GM12878 (cell line): ENCODE measurements at regions not wholly inside any gene's neighbourhood (a gene's known extent, or its start where the extent isn't known, plus 50 kb on each side); places are given as distances from the start of the nearest gene placed in this dataset.

Experiments
- ATAC-seq: fragments of 200-7000 bp; cut with Tn5 transposase; 3 replicates; pipeline ENCODE4 v1.9.1; 2020; ENCODE audit warnings: mild to moderate bottlenecking, moderate library complexity
- BruUV-seq: library from RNA; stranded (reverse); fragments of 400-500 nt; replicated peaks from 2 replicates; lab custom pipeline; 2021; lab: Mats Ljungman, UMichigan
- CTCF ChIA-PET: fragments of 300-600 bp; sonication (Branson Sonifier 250); formaldehyde crosslinking; extraction: SDS; loops from one replicate; lab custom pipeline; 2021; ENCODE audit warnings: inconsistent platforms; lab: Yijun Ruan, JAX
- POLR2A ChIA-PET: fragments of 350-600 bp; formaldehyde crosslinking; extraction: SDS; loops from one replicate; lab custom pipeline; 2021; ENCODE audit warnings: inconsistent platforms; lab: Charles Lee
- RAD21 ChIA-PET: fragments of 300-600 bp; sonication (Branson Sonifier 250); formaldehyde crosslinking; loops from one replicate; lab custom pipeline; 2023; ENCODE audit warnings: antibody characterized with exemption; ENCODE audit not compliant: unreplicated experiment; lab: Charles Lee
- SMC1A ChIA-PET: fragments of 300-600 bp; sonication (Branson Sonifier 250); formaldehyde crosslinking; loops from one replicate; lab custom pipeline; 2023; ENCODE audit not compliant: unreplicated experiment, uncharacterized antibody; lab: Charles Lee
- DNase-seq: peaks from one replicate; pipeline ENCODE4 v3.0.0-alpha.2; 2011; ENCODE audit warnings: low read depth, low spot score
- FAIRE-seq: peaks from 3 replicates; lab custom pipeline; 2011; peaks lifted over from hg19 to GRCh38; lab: Jason Lieb, UNC
- H2AFZ ChIP-seq: 2 replicates; pipeline ENCODE4 v1.6.0; 2011; ENCODE audit warnings: low read depth, low read length, control low read depth; ENCODE audit not compliant: control insufficient read depth
- H3K27ac ChIP-seq: 2 replicates; pipeline ENCODE4 v1.5.1; 2011; ENCODE audit warnings: control low read depth; ENCODE audit not compliant: control insufficient read depth, insufficient read depth
- H3K27me3 ChIP-seq, 2 experiments: replicated peaks in 1 of 2; 2 replicates each; pipeline versions ENCODE4 v1.6.0 to v1.6.1; 2011; ENCODE audit warnings: low read length in 1 of 2; ENCODE audit not compliant: control insufficient read depth in 2 of 2, insufficient read depth in 2 of 2
- H3K36me3 ChIP-seq, 2 experiments: 2 replicates each; pipeline ENCODE4 v1.5.1; 2011; ENCODE audit warnings: low read length in 1 of 2; ENCODE audit not compliant: control insufficient read depth in 2 of 2, insufficient read depth in 2 of 2
- H3K4me1 ChIP-seq: 2 replicates; pipeline ENCODE4 v1.6.1; 2011; ENCODE audit warnings: mild to moderate bottlenecking, low read length, moderate library complexity, mixed read lengths; ENCODE audit not compliant: control insufficient read depth, insufficient read depth
- H3K4me2 ChIP-seq: 2 replicates; pipeline ENCODE4 v1.6.0; 2011; ENCODE audit warnings: control low read depth; ENCODE audit not compliant: control insufficient read depth, insufficient read depth
- H3K4me3 ChIP-seq: fragments of 200-600 bp; sonication (generic); 2 replicates; pipeline ENCODE4 v1.5.1; 2016
- H3K79me2 ChIP-seq: 2 replicates; pipeline ENCODE4 v1.6.0; 2011; ENCODE audit warnings: low read length; ENCODE audit not compliant: control insufficient read depth, insufficient read depth
- H3K9ac ChIP-seq: 2 replicates; pipeline ENCODE4 v1.8.0; 2011; ENCODE audit warnings: low read length, control low read depth, mixed read lengths; ENCODE audit not compliant: control insufficient read depth, insufficient read depth
- H3K9me3 ChIP-seq: replicated peaks from 3 replicates; pipeline ENCODE4 v1.5.1; 2011; ENCODE audit warnings: mild to moderate bottlenecking, low read length; ENCODE audit not compliant: control insufficient read depth, insufficient read depth
- H4K20me1 ChIP-seq: 2 replicates; pipeline ENCODE4 v1.6.0; 2011; ENCODE audit not compliant: control insufficient read depth, insufficient read depth
- RAD51 ChIP-seq: fragments of 450-650 bp; IDR thresholded peaks from 2 replicates; pipeline ENCODE4 v1.6.1; 2016; ENCODE audit warnings: moderate library complexity, mild to moderate bottlenecking, inconsistent platforms
- SREBF1 ChIP-seq: IDR thresholded peaks from 2 replicates; pipeline ENCODE4 v1.6.1; 2012; ENCODE audit warnings: mild to moderate bottlenecking, low read length
- TCF7 ChIP-seq: IDR thresholded peaks from 2 replicates; pipeline ENCODE4 v1.6.1; 2014; ENCODE audit warnings: antibody characterized with exemption, borderline replicate concordance
- WRNIP1 ChIP-seq: IDR thresholded peaks from 2 replicates; pipeline ENCODE4 v1.6.1; 2011; ENCODE audit warnings: low read depth, low read length, improper control_type of control experiment, borderline replicate concordance
- WGBS: methylation state at CpG from one replicate; pipeline ENCODE4 v1.1.6; 2016; ENCODE audit warnings: low lambda C conversion rate; ENCODE audit not compliant: insufficient replicate concordance, insufficient coverage; ENCODE audit errors: missing lambda C conversion rate; 5-methylcytosine and 5-hydroxymethylcytosine counted together
- in situ Hi-C: fragments of 300-500 bp; cut with MboI; formaldehyde crosslinking; loops from 9 replicates; pipeline ENCODE4 v1.14.3; 2018; ENCODE audit warnings: mixed read lengths
- intact Hi-C: fragments of 100-400 bp; cut with micrococcal nuclease; formaldehyde crosslinking; loops from one replicate; pipeline ENCODE4 v1.14.2; 2022; ENCODE audit not compliant: unreplicated experiment
- TF ChIP-seq, protein P1 (sequence below): fragments of 450-650 bp; conservative IDR thresholded peaks from 2 replicates; pipeline ENCODE4 v1.6.1; 2017; ENCODE audit warnings: mild to moderate bottlenecking, moderate library complexity
- TF ChIP-seq, protein P2 (sequence below): fragments of 450-650 bp; formaldehyde crosslinking; IDR thresholded peaks from 2 replicates; pipeline ENCODE4 v1.4.0; 2020; ENCODE audit warnings: mild to moderate bottlenecking, moderate library complexity
- TF ChIP-seq, protein P3 (sequence below): fragments of 450-650 bp; IDR thresholded peaks from 2 replicates; pipeline ENCODE4 v1.6.1; 2017; ENCODE audit warnings: low read depth, mild to moderate bottlenecking, moderate library complexity

DNA sequence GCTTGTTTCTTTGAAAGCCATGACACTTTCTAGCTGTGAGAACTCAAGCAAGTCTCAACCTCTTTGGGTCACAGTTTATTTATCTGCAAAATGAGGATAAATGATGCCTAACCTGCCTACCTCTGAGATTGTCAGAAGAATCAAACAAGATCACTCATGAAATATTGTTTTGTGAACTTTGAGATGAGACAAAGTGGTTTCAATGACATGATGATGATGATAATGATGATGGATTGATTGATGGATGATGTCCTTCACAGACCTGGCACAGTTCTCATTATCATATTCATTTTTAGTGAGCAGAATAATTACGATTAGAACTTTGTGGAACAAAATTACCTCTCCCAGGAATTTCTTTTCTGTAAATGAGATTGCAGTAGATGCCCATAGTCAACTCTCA, 129.2 kb downstream of the HHIPL2 start:
- WGBS, result 11% methylated on average over 1 of the region's 1 CpG
- ATAC-seq (no peak), DNase-seq (no peak), FAIRE-seq (peak; percentile 27)
- H3K79me2 ChIP-seq, result no peaks in the 10 kb centered on the region
- ChIA-PET SMC1A (no interaction called here), RAD21 (interaction anchor here (1.2 to 1.7 kb wide), 2 partner anchors 36 to 46 kb away, joined by 3 to 6 read pairs; no protein-coding TSS in a partner anchor), CTCF (no interaction called here), POLR2A (no interaction called here)
- TF ChIP-seq, protein P1, sequence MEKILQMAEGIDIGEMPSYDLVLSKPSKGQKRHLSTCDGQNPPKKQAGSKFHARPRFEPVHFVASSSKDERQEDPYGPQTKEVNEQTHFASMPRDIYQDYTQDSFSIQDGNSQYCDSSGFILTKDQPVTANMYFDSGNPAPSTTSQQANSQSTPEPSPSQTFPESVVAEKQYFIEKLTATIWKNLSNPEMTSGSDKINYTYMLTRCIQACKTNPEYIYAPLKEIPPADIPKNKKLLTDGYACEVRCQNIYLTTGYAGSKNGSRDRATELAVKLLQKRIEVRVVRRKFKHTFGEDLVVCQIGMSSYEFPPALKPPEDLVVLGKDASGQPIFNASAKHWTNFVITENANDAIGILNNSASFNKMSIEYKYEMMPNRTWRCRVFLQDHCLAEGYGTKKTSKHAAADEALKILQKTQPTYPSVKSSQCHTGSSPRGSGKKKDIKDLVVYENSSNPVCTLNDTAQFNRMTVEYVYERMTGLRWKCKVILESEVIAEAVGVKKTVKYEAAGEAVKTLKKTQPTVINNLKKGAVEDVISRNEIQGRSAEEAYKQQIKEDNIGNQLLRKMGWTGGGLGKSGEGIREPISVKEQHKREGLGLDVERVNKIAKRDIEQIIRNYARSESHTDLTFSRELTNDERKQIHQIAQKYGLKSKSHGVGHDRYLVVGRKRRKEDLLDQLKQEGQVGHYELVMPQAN, result no peak
- no peak overlapping the region for H3K9ac ChIP-seq
- no peaks in the 10 kb centered on the region for H3K4me1 ChIP-seq
- H3K4me3 ChIP-seq, result no peak overlapping the region
- no peaks in the 10 kb centered on the region for H3K27me3 ChIP-seq
- H3K9me3 ChIP-seq, result no peaks in the 10 kb centered on the region
- in situ Hi-C loops (no loop called here), intact Hi-C loops (no loop called here)
- no peak overlapping the region for H3K4me2 ChIP-seq
- H2AFZ ChIP-seq, result no peak overlapping the region
- no peaks in the 10 kb centered on the region for H3K36me3 ChIP-seq
- no peaks in the 10 kb centered on the region for H4K20me1 ChIP-seq
- no peak overlapping the region for H3K27ac ChIP-seq
- no TSS peak for BruUV-seq

DNA sequence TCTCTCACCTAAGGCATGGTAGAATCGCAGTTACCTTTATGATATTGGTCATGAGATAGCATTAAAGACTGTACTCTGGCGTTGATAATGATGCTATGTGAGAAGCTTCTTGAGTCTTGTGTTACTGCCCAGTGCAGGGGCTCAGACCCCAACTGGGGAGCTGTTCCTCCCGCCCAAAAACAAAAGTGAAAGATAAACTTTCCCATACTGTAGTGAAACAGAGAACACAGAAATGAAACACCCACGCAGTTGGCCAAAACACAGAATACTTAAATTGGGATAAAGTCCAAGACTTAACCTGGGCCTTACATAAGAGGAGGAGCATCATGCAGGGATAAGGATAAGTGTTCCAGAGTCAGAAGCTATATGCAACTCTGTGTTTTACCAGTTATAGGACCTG, 130.6 kb downstream of the HHIPL2 start:
- no TSS peak for BruUV-seq
- no peaks in the 10 kb centered on the region for H4K20me1 ChIP-seq
- in situ Hi-C loops (no loop called here), intact Hi-C loops (no loop called here)
- SMC1A ChIA-PET, result interaction anchor here (0.7 kb wide), 1 partner anchor 1178 kb away, joined by 3 read pairs; no protein-coding TSS in a partner anchor
- H3K9me3 ChIP-seq, result no peaks in the 10 kb centered on the region
- no peaks in the 10 kb centered on the region for H3K27me3 ChIP-seq
- H3K36me3 ChIP-seq, result no peaks in the 10 kb centered on the region
- no peak overlapping the region for H3K4me3 ChIP-seq
- peak overlapping the region; percentile 2; the same call in 1 of the 2 replicates for H3K4me2 ChIP-seq
- no peak for DNase-seq
- no peak overlapping the region for H2AFZ ChIP-seq
- peak; percentile 29; the same call in 1 of the 3 replicates for ATAC-seq
- H3K27ac ChIP-seq, result no peak overlapping the region
- no peak overlapping the region for H3K9ac ChIP-seq
- WGBS, result 20% methylated on average over 4 of the region's 4 CpGs
- RAD21 ChIA-PET, result no interaction called here
- POLR2A ChIA-PET, result no interaction called here
- FAIRE-seq, result no peak
- CTCF ChIA-PET, result interaction anchor here (1.1 kb wide), 1 partner anchor 48 kb away, joined by 3 read pairs; no protein-coding TSS in a partner anchor
- H3K4me1 ChIP-seq, result no peaks in the 10 kb centered on the region
- no peaks in the 10 kb centered on the region for H3K79me2 ChIP-seq
- TF ChIP-seq, protein P2, sequence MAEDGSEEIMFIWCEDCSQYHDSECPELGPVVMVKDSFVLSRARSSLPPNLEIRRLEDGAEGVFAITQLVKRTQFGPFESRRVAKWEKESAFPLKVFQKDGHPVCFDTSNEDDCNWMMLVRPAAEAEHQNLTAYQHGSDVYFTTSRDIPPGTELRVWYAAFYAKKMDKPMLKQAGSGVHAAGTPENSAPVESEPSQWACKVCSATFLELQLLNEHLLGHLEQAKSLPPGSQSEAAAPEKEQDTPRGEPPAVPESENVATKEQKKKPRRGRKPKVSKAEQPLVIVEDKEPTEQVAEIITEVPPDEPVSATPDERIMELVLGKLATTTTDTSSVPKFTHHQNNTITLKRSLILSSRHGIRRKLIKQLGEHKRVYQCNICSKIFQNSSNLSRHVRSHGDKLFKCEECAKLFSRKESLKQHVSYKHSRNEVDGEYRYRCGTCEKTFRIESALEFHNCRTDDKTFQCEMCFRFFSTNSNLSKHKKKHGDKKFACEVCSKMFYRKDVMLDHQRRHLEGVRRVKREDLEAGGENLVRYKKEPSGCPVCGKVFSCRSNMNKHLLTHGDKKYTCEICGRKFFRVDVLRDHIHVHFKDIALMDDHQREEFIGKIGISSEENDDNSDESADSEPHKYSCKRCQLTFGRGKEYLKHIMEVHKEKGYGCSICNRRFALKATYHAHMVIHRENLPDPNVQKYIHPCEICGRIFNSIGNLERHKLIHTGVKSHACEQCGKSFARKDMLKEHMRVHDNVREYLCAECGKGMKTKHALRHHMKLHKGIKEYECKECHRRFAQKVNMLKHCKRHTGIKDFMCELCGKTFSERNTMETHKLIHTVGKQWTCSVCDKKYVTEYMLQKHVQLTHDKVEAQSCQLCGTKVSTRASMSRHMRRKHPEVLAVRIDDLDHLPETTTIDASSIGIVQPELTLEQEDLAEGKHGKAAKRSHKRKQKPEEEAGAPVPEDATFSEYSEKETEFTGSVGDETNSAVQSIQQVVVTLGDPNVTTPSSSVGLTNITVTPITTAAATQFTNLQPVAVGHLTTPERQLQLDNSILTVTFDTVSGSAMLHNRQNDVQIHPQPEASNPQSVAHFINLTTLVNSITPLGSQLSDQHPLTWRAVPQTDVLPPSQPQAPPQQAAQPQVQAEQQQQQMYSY (CRISPR knock-in tag), result no peak
- TF ChIP-seq RAD51 (no peak), WRNIP1 (no peak), SREBF1 (no peak), TCF7 (no peak)
- TF ChIP-seq, protein P3, sequence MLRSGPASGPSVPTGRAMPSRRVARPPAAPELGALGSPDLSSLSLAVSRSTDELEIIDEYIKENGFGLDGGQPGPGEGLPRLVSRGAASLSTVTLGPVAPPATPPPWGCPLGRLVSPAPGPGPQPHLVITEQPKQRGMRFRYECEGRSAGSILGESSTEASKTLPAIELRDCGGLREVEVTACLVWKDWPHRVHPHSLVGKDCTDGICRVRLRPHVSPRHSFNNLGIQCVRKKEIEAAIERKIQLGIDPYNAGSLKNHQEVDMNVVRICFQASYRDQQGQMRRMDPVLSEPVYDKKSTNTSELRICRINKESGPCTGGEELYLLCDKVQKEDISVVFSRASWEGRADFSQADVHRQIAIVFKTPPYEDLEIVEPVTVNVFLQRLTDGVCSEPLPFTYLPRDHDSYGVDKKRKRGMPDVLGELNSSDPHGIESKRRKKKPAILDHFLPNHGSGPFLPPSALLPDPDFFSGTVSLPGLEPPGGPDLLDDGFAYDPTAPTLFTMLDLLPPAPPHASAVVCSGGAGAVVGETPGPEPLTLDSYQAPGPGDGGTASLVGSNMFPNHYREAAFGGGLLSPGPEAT, result no peak
